ENCODE measurements at regions not wholly inside any gene's neighbourhood (a gene's known extent, or its start where the extent isn't known, plus 50 kb on each side); places are given as distances from the start of the nearest gene placed in this dataset.
"Not testable (repeated sequence)": the region's sequence is repeated elsewhere in the genome, so short reads cannot be mapped to it uniquely, and the experiment has no call there.

GRCh38 chr16:77057161-77057774, 133.7 kb upstream of the MON1B start:
- DNase-seq (ENCODE audit: low read depth in 4 of 4, low spot score in 2 of 4): no peak

- peak in 1 of 4 donors; percentile 37 for DNase-seq (ENCODE audit: low read depth in 4 of 4, low spot score in 2 of 4)
These were observed 131.5 kb upstream of the MON1B start for GRCh38 chr16:77059446-77059845.

- DNase-seq (ENCODE audit: low read depth in 4 of 4, low spot score in 2 of 4): no peak
These were observed 130.4 kb upstream of the MON1B start for GRCh38 chr16:77060614-77061013.

GRCh38 chr16:77062878-77063675, 127.9 kb upstream of the MON1B start:
- DNase-seq (ENCODE audit: low read depth in 4 of 4, low spot score in 2 of 4): no peak

- no peak for DNase-seq (ENCODE audit: low read depth in 4 of 4, low spot score in 2 of 4)
These were observed 127.3 kb upstream of the MON1B start for GRCh38 chr16:77063676-77064016.

- no peak for DNase-seq (ENCODE audit: low read depth in 4 of 4, low spot score in 2 of 4)
These were observed 127.0 kb upstream of the MON1B start for GRCh38 chr16:77064037-77064436.

GRCh38 chr16:77066896-77067496, 124.0 kb upstream of the MON1B start:
- no peak for DNase-seq (ENCODE audit: low read depth in 4 of 4, low spot score in 2 of 4)

GRCh38 chr16:77067900-77068299, 123.1 kb upstream of the MON1B start:
- no peak for DNase-seq (ENCODE audit: low read depth in 4 of 4, low spot score in 2 of 4)

- no peak for DNase-seq (ENCODE audit: low read depth in 4 of 4, low spot score in 2 of 4)
These were observed 122.6 kb upstream of the MON1B start for GRCh38 chr16:77068402-77068801.

- DNase-seq (ENCODE audit: low read depth in 4 of 4, low spot score in 2 of 4): no peak
These were observed 121.1 kb upstream of the MON1B start for GRCh38 chr16:77069929-77070328.

- DNase-seq (ENCODE audit: low read depth in 4 of 4, low spot score in 2 of 4): no peak
These were observed 120.3 kb upstream of the MON1B start for GRCh38 chr16:77070683-77071082.

GRCh38 chr16:77076839-77077238, 114.2 kb upstream of the MON1B start:
- no peak for DNase-seq (ENCODE audit: low read depth in 4 of 4, low spot score in 2 of 4)

GRCh38 chr16:77077256-77077922, 113.6 kb upstream of the MON1B start:
- no peak for DNase-seq (ENCODE audit: low read depth in 4 of 4, low spot score in 2 of 4)

GRCh38 chr16:77085981-77086380, 105.0 kb upstream of the MON1B start:
- no peak for DNase-seq (ENCODE audit: low read depth in 4 of 4, low spot score in 2 of 4)

- no peak for DNase-seq (ENCODE audit: low read depth in 4 of 4, low spot score in 2 of 4)
These were observed 100.9 kb upstream of the MON1B start for GRCh38 chr16:77090062-77090461.

- DNase-seq (ENCODE audit: low read depth in 4 of 4, low spot score in 2 of 4): no peak
These were observed 97.7 kb upstream of the MON1B start for GRCh38 chr16:77093309-77093708.

- DNase-seq (ENCODE audit: low read depth in 4 of 4, low spot score in 2 of 4): no peak
These were observed 97.0 kb upstream of the MON1B start for GRCh38 chr16:77093999-77094398.

- no peak for DNase-seq (ENCODE audit: low read depth in 4 of 4, low spot score in 2 of 4)
These were observed 79.9 kb upstream of the MON1B start for GRCh38 chr16:77111056-77111565.

GRCh38 chr16:77112746-77113145, 78.2 kb upstream of the MON1B start:
- DNase-seq (ENCODE audit: low read depth in 4 of 4, low spot score in 2 of 4): no peak

- DNase-seq (ENCODE audit: low read depth in 4 of 4, low spot score in 2 of 4): no peak
These were observed 77.2 kb upstream of the MON1B start for GRCh38 chr16:77113835-77114234.

- not testable (repeated sequence) for DNase-seq (ENCODE audit: low read depth in 4 of 4, low spot score in 2 of 4)
These were observed 76.6 kb upstream of the MON1B start for GRCh38 chr16:77114361-77114760.
